ENCODE measurements at regions not wholly inside any gene's neighbourhood (a gene's known extent, or its start where the extent isn't known, plus 50 kb on each side); places are given as distances from the start of the nearest gene placed in this dataset.

DNA sequence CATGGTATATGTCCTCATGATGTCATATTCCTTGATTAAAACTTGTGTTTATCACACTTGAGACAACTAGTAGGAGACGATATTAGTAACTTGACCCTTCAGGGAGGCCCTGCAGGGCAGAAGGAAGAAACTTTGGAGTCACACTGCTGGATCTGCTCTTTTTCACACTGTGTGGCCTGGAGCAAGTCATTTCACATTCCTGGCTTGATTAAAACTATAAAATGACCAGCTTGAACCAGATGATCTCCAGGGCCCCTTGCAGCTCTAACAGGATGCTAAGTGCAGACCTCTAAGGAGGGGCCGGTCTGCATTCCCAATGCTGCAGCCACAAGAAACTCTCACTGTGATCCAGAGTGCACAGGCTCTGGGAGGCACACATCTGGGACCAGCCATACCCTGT is 146.4 kb upstream of the ZNF366 start:
- H3K4me3 ChIP-seq = no peak overlapping the region
- no peaks in the 10 kb centered on the region for H3K36me3 ChIP-seq
- TF ChIP-seq, protein P1, sequence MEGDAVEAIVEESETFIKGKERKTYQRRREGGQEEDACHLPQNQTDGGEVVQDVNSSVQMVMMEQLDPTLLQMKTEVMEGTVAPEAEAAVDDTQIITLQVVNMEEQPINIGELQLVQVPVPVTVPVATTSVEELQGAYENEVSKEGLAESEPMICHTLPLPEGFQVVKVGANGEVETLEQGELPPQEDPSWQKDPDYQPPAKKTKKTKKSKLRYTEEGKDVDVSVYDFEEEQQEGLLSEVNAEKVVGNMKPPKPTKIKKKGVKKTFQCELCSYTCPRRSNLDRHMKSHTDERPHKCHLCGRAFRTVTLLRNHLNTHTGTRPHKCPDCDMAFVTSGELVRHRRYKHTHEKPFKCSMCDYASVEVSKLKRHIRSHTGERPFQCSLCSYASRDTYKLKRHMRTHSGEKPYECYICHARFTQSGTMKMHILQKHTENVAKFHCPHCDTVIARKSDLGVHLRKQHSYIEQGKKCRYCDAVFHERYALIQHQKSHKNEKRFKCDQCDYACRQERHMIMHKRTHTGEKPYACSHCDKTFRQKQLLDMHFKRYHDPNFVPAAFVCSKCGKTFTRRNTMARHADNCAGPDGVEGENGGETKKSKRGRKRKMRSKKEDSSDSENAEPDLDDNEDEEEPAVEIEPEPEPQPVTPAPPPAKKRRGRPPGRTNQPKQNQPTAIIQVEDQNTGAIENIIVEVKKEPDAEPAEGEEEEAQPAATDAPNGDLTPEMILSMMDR (IDR thresholded peaks at IDR 0.05; ENCODE audit: borderline replicate concordance) = no peak
- peaks cover 13% of the 10 kb centered on the region for H3K27me3 ChIP-seq (ENCODE audit: low read depth)
- H3K27ac ChIP-seq (replicated peaks) = no peak overlapping the region
- intact Hi-C loops (cut with micrococcal nuclease) = no loop called here
- H3K4me1 ChIP-seq = no peaks in the 10 kb centered on the region
- no peak for DNase-seq
- H3K9me3 ChIP-seq (replicated peaks) = no peaks in the 10 kb centered on the region

DNA sequence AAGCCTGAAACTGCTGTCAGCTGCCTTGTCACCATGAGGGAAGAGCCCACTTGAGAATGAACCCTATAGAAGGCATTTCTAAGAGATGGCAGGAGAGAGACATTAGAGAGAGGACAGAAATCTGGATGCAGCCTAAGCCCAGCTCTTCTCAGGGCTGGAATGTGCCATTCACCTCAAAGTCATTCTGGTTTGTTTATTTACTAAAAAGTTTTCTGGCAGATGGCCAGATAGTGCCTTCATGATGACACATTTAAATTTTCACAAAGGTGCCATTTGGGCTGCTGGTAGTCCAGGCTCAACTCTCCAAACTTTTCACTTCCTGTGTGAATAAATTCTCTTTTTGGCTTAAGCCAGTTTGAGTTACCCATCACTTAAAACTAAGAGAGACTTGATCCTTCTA is 144.6 kb upstream of the ZNF366 start:
- intact Hi-C loops (cut with micrococcal nuclease) = no loop called here
- TF ChIP-seq, protein P1 (IDR thresholded peaks at IDR 0.05; ENCODE audit: borderline replicate concordance) = no peak

DNA sequence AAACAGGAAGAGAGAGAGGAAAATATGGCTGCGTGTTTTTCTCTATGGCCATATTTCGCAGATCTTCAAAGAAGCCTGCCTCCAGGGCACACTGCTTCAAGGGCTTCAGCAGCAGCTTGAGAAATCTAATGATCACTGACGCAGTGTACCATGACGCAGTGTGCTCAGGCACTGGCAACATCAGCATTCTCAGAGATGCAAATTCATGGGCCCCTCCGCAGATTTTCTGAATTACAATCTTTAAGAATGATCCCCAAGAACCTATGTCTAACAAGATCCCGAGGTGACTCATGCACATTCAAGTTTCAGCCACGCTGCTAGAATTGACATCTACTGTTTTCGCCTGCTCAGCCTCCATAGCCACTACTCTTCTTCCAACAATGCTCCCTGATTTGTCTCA is 143.9 kb upstream of the ZNF366 start:
- intact Hi-C loops (cut with micrococcal nuclease) = no loop called here
- Histone ChIP-seq H3K36me3 (no peaks in the 10 kb centered on the region), H3K4me3 (no peak overlapping the region), H3K4me1 (no peaks in the 10 kb centered on the region), H3K27ac (replicated peaks) (no peak overlapping the region), H3K9me3 (replicated peaks) (no peaks in the 10 kb centered on the region), H3K27me3 (ENCODE audit: low read depth) (peaks cover 13% of the 10 kb centered on the region)
- TF ChIP-seq, protein P1 (IDR thresholded peaks at IDR 0.05; ENCODE audit: borderline replicate concordance) = no peak
- no peak for DNase-seq

More for the DNA sequence above, 144.6 kb upstream of the ZNF366 start:
- Histone ChIP-seq H3K36me3 (no peaks in the 10 kb centered on the region), H3K4me1 (no peaks in the 10 kb centered on the region), H3K4me3 (no peak overlapping the region), H3K9me3 (replicated peaks) (no peaks in the 10 kb centered on the region), H3K27me3 (ENCODE audit: low read depth) (peaks cover 13% of the 10 kb centered on the region), H3K27ac (replicated peaks) (no peak overlapping the region)
- no peak for DNase-seq

DNA sequence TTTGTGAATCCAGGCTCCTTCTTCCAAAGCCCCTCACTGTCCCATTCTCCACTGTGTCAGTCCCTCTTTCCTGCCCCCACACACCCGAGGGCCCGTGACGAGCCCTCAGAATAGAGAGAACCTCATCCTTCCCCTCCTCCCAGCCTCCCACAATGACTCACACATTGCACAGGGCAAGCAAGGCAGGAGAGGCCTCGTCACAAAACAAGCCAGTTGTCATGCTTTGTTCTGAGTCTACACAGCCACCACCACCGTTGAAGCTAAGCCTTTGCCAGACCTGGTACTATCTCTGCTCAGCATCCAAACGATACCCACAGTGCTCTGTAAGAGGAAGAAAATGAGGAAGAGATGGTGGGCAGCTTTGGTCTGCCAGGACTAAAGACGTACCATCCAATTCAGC is 142.2 kb upstream of the ZNF366 start:
- TF ChIP-seq, protein P1 (IDR thresholded peaks at IDR 0.05; ENCODE audit: borderline replicate concordance) = no peak
- no peak for DNase-seq
- Histone ChIP-seq H3K4me3 (no peak overlapping the region), H3K27me3 (ENCODE audit: low read depth) (peaks cover 13% of the 10 kb centered on the region), H3K9me3 (replicated peaks) (no peaks in the 10 kb centered on the region), H3K4me1 (no peaks in the 10 kb centered on the region), H3K36me3 (no peaks in the 10 kb centered on the region), H3K27ac (replicated peaks) (no peak overlapping the region)
- intact Hi-C loops (cut with micrococcal nuclease) = no loop called here

DNA sequence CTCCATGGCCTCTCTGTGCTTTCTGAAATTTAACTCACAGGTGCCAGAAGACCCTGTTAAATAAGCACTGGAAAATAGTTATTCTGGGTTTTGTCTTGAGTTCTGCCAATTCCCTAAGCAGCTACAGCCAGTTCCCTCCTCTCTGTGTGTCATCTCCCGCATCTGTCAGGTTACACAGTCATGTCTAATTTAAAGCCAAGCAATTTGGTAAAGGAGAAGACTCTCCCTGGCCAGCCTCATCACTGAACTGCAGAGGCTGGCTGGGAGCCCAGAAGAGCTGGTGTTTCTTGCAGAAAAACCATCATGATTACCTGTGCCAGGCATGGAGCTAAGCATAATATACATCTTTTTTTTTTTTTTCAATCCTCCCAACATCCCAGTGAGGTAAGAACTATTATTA is 141.3 kb upstream of the ZNF366 start:
- TF ChIP-seq, protein P1 (IDR thresholded peaks at IDR 0.05; ENCODE audit: borderline replicate concordance) = no peak
- DNase-seq = no peak

DNA sequence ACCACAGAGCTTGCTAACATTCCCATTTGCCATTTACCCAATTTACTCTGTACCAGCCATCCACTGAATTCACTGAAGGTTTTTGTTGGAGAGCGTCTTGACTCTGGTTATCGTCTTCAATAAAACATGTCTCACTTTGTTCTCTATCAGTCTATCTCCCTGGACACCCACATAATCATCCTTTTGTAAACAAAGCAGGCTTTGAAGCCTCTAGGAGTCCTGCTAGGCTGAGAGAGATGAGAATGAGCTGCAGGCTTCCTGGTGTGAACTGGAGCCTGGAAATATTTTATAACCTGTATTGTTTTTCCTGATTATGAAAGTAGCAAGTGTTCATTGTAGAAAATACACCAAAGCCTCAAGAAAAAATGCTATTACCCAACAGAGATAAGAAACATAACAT is 140.6 kb upstream of the ZNF366 start:
- H3K27ac ChIP-seq (replicated peaks) = no peak overlapping the region
- H3K4me3 ChIP-seq = no peak overlapping the region
- intact Hi-C loops (cut with micrococcal nuclease) = no loop called here
- H3K4me1 ChIP-seq = no peaks in the 10 kb centered on the region
- DNase-seq = no peak
- TF ChIP-seq, protein P1 (IDR thresholded peaks at IDR 0.05; ENCODE audit: borderline replicate concordance) = no peak
- no peaks in the 10 kb centered on the region for H3K36me3 ChIP-seq
- H3K9me3 ChIP-seq (replicated peaks) = no peaks in the 10 kb centered on the region
- peaks cover 13% of the 10 kb centered on the region for H3K27me3 ChIP-seq (ENCODE audit: low read depth)

More for the DNA sequence above, 141.3 kb upstream of the ZNF366 start:
- no peaks in the 10 kb centered on the region for H3K9me3 ChIP-seq (replicated peaks)
- H3K27ac ChIP-seq (replicated peaks) = no peak overlapping the region
- H3K4me3 ChIP-seq = no peak overlapping the region
- intact Hi-C loops (cut with micrococcal nuclease) = no loop called here
- no peaks in the 10 kb centered on the region for H3K4me1 ChIP-seq
- H3K36me3 ChIP-seq = no peaks in the 10 kb centered on the region
- H3K27me3 ChIP-seq (ENCODE audit: low read depth) = peaks cover 13% of the 10 kb centered on the region
